ENCODE measurements at regions not wholly inside any gene's neighbourhood (a gene's known extent, or its start where the extent isn't known, plus 50 kb on each side); places are given as distances from the start of the nearest gene placed in this dataset.

GRCh38 chr13:44196196-44196751 is 177.3 kb upstream of the SERP2 start:
- TF ChIP-seq CTCF (IDR thresholded peaks at IDR 0.05) (no peak), POLR2A (IDR thresholded peaks at IDR 0.05) (no peak), POLR2AphosphoS5 (IDR thresholded peaks at IDR 0.05) (no peak)
